ENCODE measurements at regions not wholly inside any gene's neighbourhood (a gene's known extent, or its start where the extent isn't known, plus 50 kb on each side); places are given as distances from the start of the nearest gene placed in this dataset.

DNA sequence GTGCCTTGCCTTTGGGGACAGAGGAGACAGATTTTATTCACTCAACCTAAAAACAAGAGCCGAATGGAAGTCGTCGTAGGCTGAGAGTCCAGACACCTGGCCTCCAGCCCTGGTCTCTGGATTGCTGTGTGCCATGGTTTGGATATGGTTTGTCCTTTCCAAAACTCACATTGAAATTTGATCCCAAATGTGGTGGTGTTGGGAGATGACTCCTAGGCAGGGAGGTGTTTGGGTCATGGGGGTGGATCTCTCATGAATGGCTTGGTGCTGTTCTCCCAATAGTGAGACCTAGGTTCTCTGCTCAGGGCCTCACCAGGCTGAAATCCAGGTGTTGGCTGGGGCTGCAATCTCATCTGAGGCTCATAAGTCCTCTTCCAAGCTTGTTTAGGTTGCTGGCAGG lies 75.5 kb downstream of the FOXD2 start:
- Mint-ChIP-seq H3K4me3 (no peak overlapping the region), H3K27ac (no peak overlapping the region), H3K36me3 (no peaks in the 10 kb centered on the region), H3K9me3 (no peaks in the 10 kb centered on the region), H3K27me3 (peaks cover 35 to 45% of the 10 kb centered on the region in 2 donors), H3K4me1 (ENCODE audit: low read depth in 2 of 2) (no peaks in the 10 kb centered on the region)
- ATAC-seq, result no peak
- no peak for DNase-seq (ENCODE audit: low spot score)

- Mint-ChIP-seq H3K27me3 (peaks cover 33 to 45% of the 10 kb centered on the region in 2 donors), H3K27ac (no peak overlapping the region), H3K9me3 (no peaks in the 10 kb centered on the region), H3K36me3 (no peaks in the 10 kb centered on the region), H3K4me3 (no peak overlapping the region), H3K4me1 (ENCODE audit: low read depth in 2 of 2) (no peaks in the 10 kb centered on the region)
- ATAC-seq, result no peak
- no peak for DNase-seq (ENCODE audit: low spot score)
Measured at GRCh38 chr1:47514229-47514628, 76.4 kb downstream of the FOXD2 start.

- H3K4me1 Mint-ChIP-seq (ENCODE audit: low read depth in 2 of 2), result no peaks in the 10 kb centered on the region
- DNase-seq (ENCODE audit: low spot score) (no peak), ATAC-seq (no peak)
- H3K27ac Mint-ChIP-seq, result no peak overlapping the region
- no peak overlapping the region for H3K4me3 Mint-ChIP-seq
- peaks cover 30 to 37% of the 10 kb centered on the region in 2 donors for H3K27me3 Mint-ChIP-seq
- H3K9me3 Mint-ChIP-seq, result no peaks in the 10 kb centered on the region
- H3K36me3 Mint-ChIP-seq, result no peaks in the 10 kb centered on the region
Measured at GRCh38 chr1:47515164-47515789, 77.4 kb downstream of the FOXD2 start.

DNA sequence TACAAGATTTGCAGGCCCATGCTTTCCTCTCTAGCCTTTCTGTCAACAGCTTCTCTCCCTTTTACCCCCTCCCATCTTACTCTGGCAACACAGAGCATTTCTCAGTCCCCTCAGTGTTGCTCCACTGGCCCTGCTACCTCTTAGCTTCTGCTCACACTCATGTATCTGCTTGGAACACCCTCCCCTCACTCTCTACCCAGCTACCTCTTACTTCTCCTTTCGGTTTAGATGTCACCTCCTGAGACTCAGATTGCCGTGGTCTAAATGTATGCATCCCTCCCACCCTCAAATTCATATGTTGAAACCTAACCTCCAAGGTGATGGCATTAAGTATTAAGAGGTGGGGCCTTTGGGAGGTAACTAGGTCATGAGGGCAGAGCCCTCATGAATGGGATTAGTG lies 80.1 kb downstream of the FOXD2 start:
- Mint-ChIP-seq H3K9me3 (no peaks in the 10 kb centered on the region), H3K27ac (no peak overlapping the region), H3K4me3 (no peak overlapping the region), H3K4me1 (ENCODE audit: low read depth in 2 of 2) (no peaks in the 10 kb centered on the region), H3K36me3 (no peaks in the 10 kb centered on the region), H3K27me3 (peaks cover 16 to 21% of the 10 kb centered on the region in 2 donors)
- ATAC-seq, result no peak
- DNase-seq (ENCODE audit: low spot score), result no peak

DNA sequence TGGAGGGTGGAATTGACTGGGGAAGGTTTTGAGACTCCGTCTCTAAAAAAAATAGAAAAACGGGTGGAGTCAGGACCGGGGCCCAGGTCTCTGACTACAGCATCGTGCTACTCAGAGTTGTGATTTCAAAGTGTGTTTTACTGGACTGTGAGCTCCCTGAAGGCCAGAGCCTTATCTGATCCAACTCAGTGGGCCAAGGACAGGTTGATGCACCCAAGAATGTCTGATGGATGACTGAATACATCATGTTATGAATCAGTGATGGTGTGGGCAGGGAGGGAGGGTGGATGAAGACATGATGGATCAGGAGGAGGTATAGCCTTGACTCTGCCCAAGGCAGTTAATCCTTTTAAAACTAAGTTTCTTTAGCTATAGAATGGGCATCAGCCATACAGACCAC lies 81.6 kb downstream of the FOXD2 start:
- H3K4me3 Mint-ChIP-seq, result no peak overlapping the region

GRCh38 chr1:47519971-47520370 lies 82.1 kb downstream of the FOXD2 start:
- Mint-ChIP-seq H3K9me3 (no peaks in the 10 kb centered on the region), H3K27ac (no peak overlapping the region), H3K4me1 (ENCODE audit: low read depth in 2 of 2) (no peaks in the 10 kb centered on the region), H3K36me3 (no peaks in the 10 kb centered on the region), H3K4me3 (no peak overlapping the region), H3K27me3 (peaks cover 28 to 36% of the 10 kb centered on the region in 2 donors)
- ATAC-seq (peak in 1 of 2 donors; percentile 11), DNase-seq (ENCODE audit: low spot score) (no peak)

More for the DNA sequence above, 81.6 kb downstream of the FOXD2 start:
- Mint-ChIP-seq H3K9me3 (no peaks in the 10 kb centered on the region), H3K27ac (no peak overlapping the region), H3K27me3 (peaks cover 25 to 31% of the 10 kb centered on the region in 2 donors), H3K4me1 (ENCODE audit: low read depth in 2 of 2) (no peaks in the 10 kb centered on the region), H3K36me3 (no peaks in the 10 kb centered on the region)
- DNase-seq (ENCODE audit: low spot score) (no peak), ATAC-seq (no peak)

GRCh38 chr1:47521034-47521881 lies 83.4 kb downstream of the FOXD2 start:
- no peaks in the 10 kb centered on the region for H3K9me3 Mint-ChIP-seq
- ATAC-seq (no peak), DNase-seq (ENCODE audit: low spot score) (no peak)
- H3K36me3 Mint-ChIP-seq, result no peaks in the 10 kb centered on the region
- no peak overlapping the region for H3K4me3 Mint-ChIP-seq
- peaks cover 31 to 36% of the 10 kb centered on the region in 2 donors for H3K27me3 Mint-ChIP-seq
- no peak overlapping the region for H3K27ac Mint-ChIP-seq
- no peaks in the 10 kb centered on the region for H3K4me1 Mint-ChIP-seq (ENCODE audit: low read depth in 2 of 2)

- ATAC-seq (no peak), DNase-seq (ENCODE audit: low spot score) (no peak)
- H3K27me3 Mint-ChIP-seq, result peaks cover 30 to 36% of the 10 kb centered on the region in 2 donors
- H3K4me1 Mint-ChIP-seq (ENCODE audit: low read depth in 2 of 2), result no peaks in the 10 kb centered on the region
- no peak overlapping the region for H3K27ac Mint-ChIP-seq
- no peak overlapping the region for H3K4me3 Mint-ChIP-seq
- no peaks in the 10 kb centered on the region for H3K36me3 Mint-ChIP-seq
- H3K9me3 Mint-ChIP-seq, result no peaks in the 10 kb centered on the region
Measured at GRCh38 chr1:47522935-47523834, 85.3 kb downstream of the FOXD2 start.

DNA sequence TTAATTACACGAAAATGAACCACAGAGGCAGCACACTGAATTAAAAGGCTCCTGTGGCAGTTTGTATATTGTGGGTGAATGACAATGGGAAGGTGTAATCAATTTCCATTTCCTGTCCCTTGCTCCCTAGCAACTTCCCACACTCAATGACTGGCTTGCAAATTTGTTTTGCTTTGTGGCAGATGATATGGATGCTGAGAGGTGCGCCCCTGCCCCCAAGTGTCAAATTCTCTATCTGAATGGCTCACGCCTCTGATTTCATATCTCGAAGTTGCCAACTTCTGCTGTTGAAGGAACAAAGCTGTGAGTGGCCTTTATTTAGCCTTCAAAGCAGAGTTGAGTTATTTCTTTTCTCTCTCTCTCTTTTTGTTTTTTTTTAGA lies 86.0 kb downstream of the FOXD2 start:
- Mint-ChIP-seq H3K4me3 (no peak overlapping the region), H3K36me3 (no peaks in the 10 kb centered on the region), H3K27me3 (peaks cover 33 to 37% of the 10 kb centered on the region in 2 donors), H3K27ac (no peak overlapping the region), H3K9me3 (no peaks in the 10 kb centered on the region), H3K4me1 (ENCODE audit: low read depth in 2 of 2) (no peaks in the 10 kb centered on the region)
- no peak for DNase-seq (ENCODE audit: low spot score)
- ATAC-seq, result no peak

DNA sequence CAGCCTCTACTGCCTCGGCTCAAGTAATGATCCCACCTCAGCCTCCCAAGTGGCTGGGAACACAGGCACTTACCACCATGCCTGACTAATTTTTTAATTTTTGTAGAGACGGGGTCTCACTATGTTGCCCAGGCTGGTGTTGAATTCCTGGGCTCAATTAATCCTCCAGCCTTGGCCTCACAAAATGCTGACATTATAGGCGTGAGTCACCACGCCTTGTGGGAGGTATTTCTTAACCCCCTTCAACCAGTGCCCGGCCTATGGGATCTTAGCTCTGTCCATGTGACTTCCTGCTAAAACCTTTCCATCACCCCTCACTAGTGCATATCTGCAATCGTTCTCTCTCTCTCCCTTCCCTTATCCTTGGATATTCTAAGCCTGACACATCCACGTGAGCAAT lies 86.4 kb downstream of the FOXD2 start:
- no peak overlapping the region for H3K27ac Mint-ChIP-seq
- ATAC-seq (no peak), DNase-seq (ENCODE audit: low spot score) (no peak)
- H3K27me3 Mint-ChIP-seq, result peaks cover 33 to 37% of the 10 kb centered on the region in 2 donors
- H3K4me1 Mint-ChIP-seq (ENCODE audit: low read depth in 2 of 2), result no peaks in the 10 kb centered on the region
- H3K36me3 Mint-ChIP-seq, result peaks cover 4% of the 10 kb centered on the region
- H3K4me3 Mint-ChIP-seq, result no peak overlapping the region
- no peaks in the 10 kb centered on the region for H3K9me3 Mint-ChIP-seq

DNA sequence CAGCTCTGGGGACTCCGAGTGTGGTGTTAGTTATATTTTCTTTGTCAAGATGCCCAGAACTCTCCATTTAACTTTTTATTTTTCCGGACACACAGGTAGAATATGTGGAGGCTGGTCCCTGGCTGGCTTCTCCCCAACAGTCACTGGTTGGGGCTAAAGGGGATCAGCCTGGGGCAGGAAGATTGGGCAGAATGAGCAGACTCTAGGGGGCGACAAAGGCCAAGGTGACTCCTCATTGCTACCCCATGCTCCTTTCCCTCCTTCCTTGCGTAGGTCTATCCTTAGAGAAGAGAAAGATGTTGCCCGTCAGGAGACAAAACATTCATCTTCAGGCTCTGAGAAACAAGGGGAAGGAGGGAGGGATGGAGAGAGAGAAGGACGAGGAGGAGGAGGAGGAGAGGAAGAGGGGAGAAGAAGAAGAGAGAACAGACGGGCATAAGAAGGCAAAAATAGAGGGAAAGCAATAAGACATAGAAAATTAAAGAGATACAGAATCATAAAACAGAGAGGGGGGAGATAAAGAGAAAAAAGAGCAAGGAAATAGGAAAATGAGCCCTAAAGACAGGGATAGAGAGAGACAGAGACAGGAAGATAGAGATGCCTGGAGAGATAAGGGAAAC lies 89.9 kb downstream of the FOXD2 start:
- Mint-ChIP-seq H3K36me3 (peaks cover 11% of the 10 kb centered on the region), H3K4me1 (ENCODE audit: low read depth in 2 of 2) (no peaks in the 10 kb centered on the region), H3K27ac (no peak overlapping the region), H3K27me3 (peaks cover 45 to 64% of the 10 kb centered on the region in 2 donors), H3K9me3 (peaks cover 4% of the 10 kb centered on the region), H3K4me3 (no peak overlapping the region)
- DNase-seq (ENCODE audit: low spot score) (no peak), ATAC-seq (no peak)

GRCh38 chr1:47529520-47530098 lies 91.8 kb downstream of the FOXD2 start:
- H3K4me1 Mint-ChIP-seq (ENCODE audit: low read depth in 2 of 2), result peaks cover 0 to 3% of the 10 kb centered on the region in 2 donors
- H3K9me3 Mint-ChIP-seq, result peaks cover 4% of the 10 kb centered on the region
- DNase-seq (ENCODE audit: low spot score) (no peak), ATAC-seq (no peak)
- no peak overlapping the region for H3K4me3 Mint-ChIP-seq
- H3K27me3 Mint-ChIP-seq, result peaks cover 39 to 59% of the 10 kb centered on the region in 2 donors
- peaks cover 11% of the 10 kb centered on the region for H3K36me3 Mint-ChIP-seq
- H3K27ac Mint-ChIP-seq, result no peak overlapping the region
